ENCODE measurements at regions not wholly inside any gene's neighbourhood (a gene's known extent, or its start where the extent isn't known, plus 50 kb on each side); places are given as distances from the start of the nearest gene placed in this dataset.

DNA sequence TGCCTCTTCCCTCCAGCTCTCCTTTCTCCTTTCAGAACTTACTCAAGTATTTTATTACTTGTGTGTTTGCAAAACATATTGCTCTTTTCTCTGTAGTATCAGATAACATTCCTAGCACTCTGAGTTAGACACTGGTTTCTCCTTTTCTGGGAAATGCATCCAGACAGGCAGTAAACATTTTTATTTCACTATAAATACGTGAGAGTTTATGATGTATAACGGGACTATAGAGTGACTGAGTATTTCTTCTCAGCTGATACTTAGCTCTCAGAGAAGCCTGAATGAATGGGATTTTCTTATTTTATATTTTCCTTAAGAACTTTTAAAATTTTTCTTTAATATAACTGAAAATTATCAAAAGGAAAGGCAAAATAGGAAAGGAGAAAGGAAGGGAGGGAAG lies 211.2 kb upstream of the EDNRB start (continued):
- TF ChIP-seq STAT1 (IDR thresholded peaks at IDR 0.05; ENCODE audit: unreplicated experiment) (no peak), NANOG (IDR thresholded peaks at IDR 0.05; ENCODE audit: borderline replicate concordance) (no peak), EZH2phosphoT487 (IDR thresholded peaks at IDR 0.05; ENCODE audit: unreplicated experiment) (no peak), EZH2 (IDR thresholded peaks at IDR 0.05; ENCODE audit: low read depth, unreplicated experiment) (no peak), JUNB (IDR thresholded peaks at IDR 0.05; ENCODE audit: unreplicated experiment) (no peak), ZNF331 (CRISPR knock-in tag; IDR thresholded peaks at IDR 0.05; ENCODE audit: low read depth) (no peak)
- TF ChIP-seq, protein P1, sequence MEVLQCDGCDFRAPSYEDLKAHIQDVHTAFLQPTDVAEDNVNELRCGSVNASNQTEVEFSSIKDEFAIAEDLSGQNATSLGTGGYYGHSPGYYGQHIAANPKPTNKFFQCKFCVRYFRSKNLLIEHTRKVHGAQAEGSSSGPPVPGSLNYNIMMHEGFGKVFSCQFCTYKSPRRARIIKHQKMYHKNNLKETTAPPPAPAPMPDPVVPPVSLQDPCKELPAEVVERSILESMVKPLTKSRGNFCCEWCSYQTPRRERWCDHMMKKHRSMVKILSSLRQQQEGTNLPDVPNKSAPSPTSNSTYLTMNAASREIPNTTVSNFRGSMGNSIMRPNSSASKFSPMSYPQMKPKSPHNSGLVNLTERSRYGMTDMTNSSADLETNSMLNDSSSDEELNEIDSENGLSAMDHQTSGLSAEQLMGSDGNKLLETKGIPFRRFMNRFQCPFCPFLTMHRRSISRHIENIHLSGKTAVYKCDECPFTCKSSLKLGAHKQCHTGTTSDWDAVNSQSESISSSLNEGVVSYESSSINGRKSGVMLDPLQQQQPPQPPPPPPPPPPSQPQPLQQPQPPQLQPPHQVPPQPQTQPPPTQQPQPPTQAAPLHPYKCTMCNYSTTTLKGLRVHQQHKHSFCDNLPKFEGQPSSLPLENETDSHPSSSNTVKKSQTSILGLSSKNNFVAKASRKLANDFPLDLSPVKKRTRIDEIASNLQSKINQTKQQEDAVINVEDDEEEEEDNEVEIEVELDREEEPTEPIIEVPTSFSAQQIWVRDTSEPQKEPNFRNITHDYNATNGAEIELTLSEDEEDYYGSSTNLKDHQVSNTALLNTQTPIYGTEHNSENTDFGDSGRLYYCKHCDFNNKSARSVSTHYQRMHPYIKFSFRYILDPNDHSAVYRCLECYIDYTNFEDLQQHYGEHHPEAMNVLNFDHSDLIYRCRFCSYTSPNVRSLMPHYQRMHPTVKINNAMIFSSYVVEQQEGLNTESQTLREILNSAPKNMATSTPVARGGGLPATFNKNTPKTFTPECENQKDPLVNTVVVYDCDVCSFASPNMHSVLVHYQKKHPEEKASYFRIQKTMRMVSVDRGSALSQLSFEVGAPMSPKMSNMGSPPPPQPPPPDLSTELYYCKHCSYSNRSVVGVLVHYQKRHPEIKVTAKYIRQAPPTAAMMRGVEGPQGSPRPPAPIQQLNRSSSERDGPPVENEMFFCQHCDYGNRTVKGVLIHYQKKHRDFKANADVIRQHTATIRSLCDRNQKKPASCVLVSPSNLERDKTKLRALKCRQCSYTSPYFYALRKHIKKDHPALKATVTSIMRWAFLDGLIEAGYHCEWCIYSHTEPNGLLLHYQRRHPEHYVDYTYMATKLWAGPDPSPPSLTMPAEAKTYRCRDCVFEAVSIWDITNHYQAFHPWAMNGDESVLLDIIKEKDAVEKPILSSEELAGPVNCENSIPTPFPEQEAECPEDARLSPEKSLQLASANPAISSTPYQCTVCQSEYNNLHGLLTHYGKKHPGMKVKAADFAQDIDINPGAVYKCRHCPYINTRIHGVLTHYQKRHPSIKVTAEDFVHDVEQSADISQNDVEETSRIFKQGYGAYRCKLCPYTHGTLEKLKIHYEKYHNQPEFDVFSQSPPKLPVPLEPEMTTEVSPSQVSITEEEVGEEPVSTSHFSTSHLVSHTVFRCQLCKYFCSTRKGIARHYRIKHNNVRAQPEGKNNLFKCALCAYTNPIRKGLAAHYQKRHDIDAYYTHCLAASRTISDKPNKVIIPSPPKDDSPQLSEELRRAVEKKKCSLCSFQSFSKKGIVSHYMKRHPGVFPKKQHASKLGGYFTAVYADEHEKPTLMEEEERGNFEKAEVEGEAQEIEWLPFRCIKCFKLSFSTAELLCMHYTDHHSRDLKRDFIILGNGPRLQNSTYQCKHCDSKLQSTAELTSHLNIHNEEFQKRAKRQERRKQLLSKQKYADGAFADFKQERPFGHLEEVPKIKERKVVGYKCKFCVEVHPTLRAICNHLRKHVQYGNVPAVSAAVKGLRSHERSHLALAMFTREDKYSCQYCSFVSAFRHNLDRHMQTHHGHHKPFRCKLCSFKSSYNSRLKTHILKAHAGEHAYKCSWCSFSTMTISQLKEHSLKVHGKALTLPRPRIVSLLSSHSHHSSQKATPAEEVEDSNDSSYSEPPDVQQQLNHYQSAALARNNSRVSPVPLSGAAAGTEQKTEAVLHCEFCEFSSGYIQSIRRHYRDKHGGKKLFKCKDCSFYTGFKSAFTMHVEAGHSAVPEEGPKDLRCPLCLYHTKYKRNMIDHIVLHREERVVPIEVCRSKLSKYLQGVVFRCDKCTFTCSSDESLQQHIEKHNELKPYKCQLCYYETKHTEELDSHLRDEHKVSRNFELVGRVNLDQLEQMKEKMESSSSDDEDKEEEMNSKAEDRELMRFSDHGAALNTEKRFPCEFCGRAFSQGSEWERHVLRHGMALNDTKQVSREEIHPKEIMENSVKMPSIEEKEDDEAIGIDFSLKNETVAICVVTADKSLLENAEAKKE (CRISPR knock-in tag; IDR thresholded peaks at IDR 0.05): no peak

GRCh38 chr13:78129359-78129758 lies 210.7 kb upstream of the EDNRB start:
- DNase-seq (ENCODE audit: low spot score) (no peak), ATAC-seq (no peak)
- Mint-ChIP-seq H3K36me3 (ENCODE audit: low read depth) (no peaks in the 10 kb centered on the region; the same call in 2 of the 3 replicates), H3K9me3 (no peaks in the 10 kb centered on the region; the same call in 2 of the 3 replicates), H3K27me3 (ENCODE audit: insufficient read depth, low read depth, poor library complexity) (no peaks in the 10 kb centered on the region), H3K4me1 (peaks cover 18% of the 10 kb centered on the region), H3K27ac (no peak overlapping the region), H3K4me3 (no peak overlapping the region)
- H4K20me1 ChIP-seq (replicated peaks; ENCODE audit: insufficient read depth): no peaks in the 10 kb centered on the region
- H3K27ac ChIP-seq (ENCODE audit: low read depth): no peak overlapping the region
- peaks cover 6% of the 10 kb centered on the region; the same call in 1 of the 2 replicates for H3K4me1 ChIP-seq (ENCODE audit: insufficient read depth)
- no peaks in the 10 kb centered on the region for H3F3A ChIP-seq (replicated peaks; ENCODE audit: low read depth)
- no peak overlapping the region for H3K4me2 ChIP-seq
- no peaks in the 10 kb centered on the region; the same call in 1 of the 2 replicates for H3K36me3 ChIP-seq (ENCODE audit: insufficient read depth)
- no peaks in the 10 kb centered on the region for H3K27me3 ChIP-seq (ENCODE audit: insufficient read depth)
- H3K79me2 ChIP-seq (replicated peaks; ENCODE audit: insufficient read depth): no peaks in the 10 kb centered on the region
- H3K4me3 ChIP-seq: no peak overlapping the region
- H2AFZ ChIP-seq: no peak overlapping the region
- H3K9me2 ChIP-seq (ENCODE audit: insufficient read depth): no peaks in the 10 kb centered on the region
- TF ChIP-seq NANOG (IDR thresholded peaks at IDR 0.05; ENCODE audit: borderline replicate concordance) (no peak), STAT1 (IDR thresholded peaks at IDR 0.05; ENCODE audit: unreplicated experiment) (no peak), ZNF331 (CRISPR knock-in tag; IDR thresholded peaks at IDR 0.05; ENCODE audit: low read depth) (no peak), POLR2AphosphoS5 (IDR thresholded peaks at IDR 0.05; ENCODE audit: low read depth) (no peak), ZNF114 (CRISPR knock-in tag; IDR thresholded peaks at IDR 0.05) (no peak), EZH2phosphoT487 (IDR thresholded peaks at IDR 0.05; ENCODE audit: unreplicated experiment) (no peak)
- TF ChIP-seq, protein P1 (CRISPR knock-in tag; IDR thresholded peaks at IDR 0.05): no peak

Data from GM23338 (cell line).